Frontal cortex (tissue), 3 donors: ENCODE measurements at regions not wholly inside any gene's neighbourhood (a gene's known extent, or its start where the extent isn't known, plus 50 kb on each side); places are given as distances from the start of the nearest gene placed in this dataset.

Experiments used
- DNase-seq, 2 donors: peaks; one replicate each; pipeline ENCODE4 v3.0.0; 2012; ENCODE audit warnings: low spot score in 2 of 2
- FAIRE-seq: peaks from 2 replicates; lab custom pipeline; 2012; peaks lifted over from hg19 to GRCh38; lab: Jason Lieb, UNC
- donor health status: control.
- donor health status: control.
- donor health status: control.

- DNase-seq: no peak
- FAIRE-seq: no peak
Measured at GRCh38 chr6:137651591-137652335, 157.6 kb upstream of the OLIG3 start.

DNA sequence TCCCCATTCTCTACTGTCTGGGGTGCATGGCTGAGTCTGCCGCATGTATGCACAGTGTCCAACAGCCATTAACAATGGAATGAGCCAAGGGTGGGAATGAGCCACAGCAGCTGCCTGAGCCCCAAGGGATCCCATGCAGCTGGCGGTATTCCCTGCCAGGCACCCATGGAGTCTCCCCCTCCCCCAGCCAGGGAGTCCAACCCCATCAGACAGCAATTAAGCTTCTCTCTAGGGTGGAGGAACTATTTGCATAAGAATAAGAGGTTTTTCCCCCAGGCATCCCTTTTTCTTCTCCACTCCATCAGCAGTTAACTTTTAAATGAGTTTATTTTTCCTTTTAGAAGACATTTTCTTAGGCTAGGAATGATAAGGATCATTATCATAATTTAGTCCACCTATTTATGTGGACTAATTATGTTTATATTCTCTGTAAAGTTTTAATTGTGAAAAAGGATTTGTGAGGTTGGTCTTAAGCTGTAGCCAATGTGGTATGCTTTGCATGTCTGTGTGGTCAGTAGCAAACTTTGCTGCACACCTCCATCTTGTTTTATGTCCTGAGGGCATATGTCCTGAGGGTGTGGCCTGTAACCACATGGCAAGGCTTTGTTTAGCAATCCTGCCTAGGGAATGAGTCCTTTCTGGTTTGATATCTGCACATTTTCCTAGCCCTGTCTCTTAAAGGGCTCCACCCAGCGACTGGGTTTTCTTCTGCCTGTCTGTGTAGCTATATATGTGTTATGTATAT is 158.9 kb upstream of the OLIG3 start:
- no peak for FAIRE-seq
- no peak for DNase-seq

- DNase-seq (no peak), FAIRE-seq (no peak)
Measured at GRCh38 chr6:137653706-137654059, 159.5 kb upstream of the OLIG3 start.

DNA sequence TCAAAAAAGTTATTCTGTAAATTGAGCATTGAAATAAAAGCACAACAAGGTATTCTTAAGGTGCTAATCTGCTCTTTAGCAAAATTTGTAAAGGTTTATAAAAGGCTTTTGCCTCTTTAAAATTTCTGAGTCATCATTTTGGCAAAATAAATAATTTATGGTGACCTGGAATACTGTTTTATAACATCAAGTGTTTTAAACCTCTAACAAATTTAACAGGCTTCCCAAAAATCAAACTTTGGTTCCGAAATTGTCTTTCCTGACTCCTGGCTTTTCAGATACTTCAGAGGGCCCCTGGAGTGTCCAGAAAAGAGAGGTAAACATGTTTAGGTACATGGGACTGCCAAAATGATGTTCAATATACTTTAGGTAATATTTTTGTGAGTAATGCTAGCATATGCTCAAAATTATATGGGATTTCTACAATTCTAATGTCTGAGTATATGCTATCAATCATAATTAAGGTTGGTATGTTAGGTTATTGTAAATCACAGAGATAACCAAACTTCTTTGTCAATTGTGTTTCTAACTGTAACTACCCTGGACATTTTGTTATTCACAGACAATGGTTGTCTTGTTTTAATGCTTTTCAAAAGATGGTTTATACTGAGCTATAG is 160.3 kb upstream of the OLIG3 start:
- FAIRE-seq (no peak), DNase-seq (no peak)

DNA sequence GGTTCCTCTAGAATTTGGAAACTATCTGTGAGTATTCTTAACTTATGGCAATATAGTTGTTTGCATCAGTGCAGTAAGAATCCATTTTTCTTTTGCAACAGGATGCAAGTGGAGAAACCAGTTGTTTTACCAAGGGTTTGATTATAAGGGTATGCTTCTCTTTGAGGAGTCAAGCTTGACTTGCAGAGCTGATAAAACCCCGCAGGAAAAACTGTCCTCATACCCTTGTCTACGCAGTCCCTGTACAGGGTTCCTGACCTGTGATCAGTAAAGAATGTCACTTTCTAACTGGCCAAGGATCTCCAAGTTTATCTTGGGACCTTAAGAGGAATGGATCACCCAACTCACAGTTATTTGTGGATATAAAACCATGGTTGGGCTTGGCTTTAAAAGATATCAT is 161.1 kb upstream of the OLIG3 start:
- FAIRE-seq: no peak
- no peak for DNase-seq

DNA sequence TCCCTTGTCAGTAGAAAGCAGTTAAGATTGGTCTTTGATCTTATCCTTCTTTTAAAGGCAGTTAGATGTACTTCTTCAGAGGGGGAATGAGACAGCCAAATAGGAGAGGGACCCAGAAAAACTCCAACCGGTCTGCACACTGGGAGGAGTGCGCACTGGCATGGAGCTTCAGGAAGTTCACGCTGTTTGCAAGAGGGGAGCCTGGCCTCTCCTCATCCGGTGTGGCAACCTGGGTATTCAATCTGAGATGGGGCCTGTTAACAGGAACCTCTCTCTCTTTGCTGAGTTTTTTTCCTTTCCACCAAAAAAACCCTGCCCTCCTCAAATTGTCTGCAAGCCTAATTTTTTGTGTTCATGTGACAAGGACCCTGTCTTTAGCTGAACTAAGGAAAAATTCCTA is 162.5 kb upstream of the OLIG3 start:
- DNase-seq: no peak
- no peak for FAIRE-seq

DNA sequence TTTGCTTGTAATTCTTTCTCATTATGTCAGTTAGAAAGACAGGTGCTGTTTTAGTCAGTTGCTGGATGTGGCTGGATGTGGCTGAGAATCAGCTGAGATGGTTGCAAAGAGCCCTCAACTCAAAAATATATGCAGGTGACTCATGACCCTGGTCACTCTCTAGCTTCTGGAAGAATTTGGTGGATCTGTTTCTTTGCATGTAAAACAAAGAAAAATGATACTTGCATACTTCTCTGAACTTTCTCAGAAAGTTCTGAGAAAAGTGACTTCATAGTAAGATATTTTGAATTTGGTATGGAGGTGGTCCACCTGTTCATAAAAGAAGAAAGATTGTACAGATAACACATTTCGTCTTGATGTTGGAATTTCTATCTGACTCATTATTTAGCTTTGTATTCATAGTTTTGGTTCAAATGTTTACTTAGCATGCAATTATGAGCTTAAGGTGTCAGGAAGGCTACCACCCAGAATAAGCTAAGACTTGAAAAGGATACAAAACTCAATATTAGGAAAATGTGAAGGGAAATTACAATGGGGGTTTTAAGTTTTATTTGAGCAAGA is 163.2 kb upstream of the OLIG3 start:
- DNase-seq (no peak), FAIRE-seq (no peak)

DNA sequence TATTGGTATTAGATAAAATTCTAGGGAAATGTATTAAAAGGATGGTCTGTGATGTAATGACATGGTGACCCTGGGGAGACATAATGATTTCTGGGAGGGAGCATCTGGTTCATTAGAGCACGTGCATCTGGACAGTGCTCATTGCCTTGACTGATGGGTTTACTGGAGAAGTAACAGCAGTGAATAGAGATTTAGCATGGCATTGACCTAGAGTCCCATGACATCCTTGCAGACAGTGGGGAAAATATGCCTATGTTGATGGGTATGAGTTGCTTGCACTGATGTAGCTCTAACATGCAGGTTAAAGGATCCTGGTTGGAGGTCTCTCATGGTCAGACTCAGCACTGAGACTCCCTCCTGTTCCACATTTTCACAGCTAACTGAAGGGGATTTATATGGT is 164.1 kb upstream of the OLIG3 start:
- DNase-seq (no peak), FAIRE-seq (no peak)

- FAIRE-seq: no peak
- no peak for DNase-seq
Measured at GRCh38 chr6:137659871-137660270, 165.7 kb upstream of the OLIG3 start.

GRCh38 chr6:137660296-137660731 is 166.1 kb upstream of the OLIG3 start:
- DNase-seq: no peak
- FAIRE-seq: no peak

GRCh38 chr6:137661601-137662000 is 167.4 kb upstream of the OLIG3 start:
- DNase-seq (no peak), FAIRE-seq (no peak)

DNA sequence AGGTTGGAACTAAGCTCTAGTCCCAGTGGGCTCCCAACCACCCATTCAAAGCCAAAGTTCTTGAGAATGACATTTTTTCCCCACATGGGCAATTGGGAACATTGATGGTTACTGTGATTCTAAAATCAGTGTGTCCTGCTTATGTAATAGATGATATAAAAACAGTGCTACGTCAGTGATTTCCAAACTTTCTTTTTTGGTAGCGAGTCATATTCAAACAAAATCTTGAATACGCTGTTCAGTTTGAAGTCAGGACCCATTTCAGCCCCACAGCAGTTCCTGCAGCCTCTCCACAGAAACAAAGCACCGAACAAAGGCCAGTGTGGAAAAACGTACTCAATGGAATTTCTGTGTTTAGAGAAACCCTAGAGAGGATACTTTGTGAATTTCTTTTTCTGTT is 170.0 kb upstream of the OLIG3 start:
- FAIRE-seq: no peak
- DNase-seq: no peak

GRCh38 chr6:137665342-137665934 is 171.2 kb upstream of the OLIG3 start:
- no peak for DNase-seq
- no peak for FAIRE-seq

GRCh38 chr6:137666202-137666774 is 172.1 kb upstream of the OLIG3 start:
- DNase-seq (no peak), FAIRE-seq (no peak)

- no peak for FAIRE-seq
Measured at GRCh38 chr6:137673603-137674002, 179.4 kb upstream of the OLIG3 start.

DNA sequence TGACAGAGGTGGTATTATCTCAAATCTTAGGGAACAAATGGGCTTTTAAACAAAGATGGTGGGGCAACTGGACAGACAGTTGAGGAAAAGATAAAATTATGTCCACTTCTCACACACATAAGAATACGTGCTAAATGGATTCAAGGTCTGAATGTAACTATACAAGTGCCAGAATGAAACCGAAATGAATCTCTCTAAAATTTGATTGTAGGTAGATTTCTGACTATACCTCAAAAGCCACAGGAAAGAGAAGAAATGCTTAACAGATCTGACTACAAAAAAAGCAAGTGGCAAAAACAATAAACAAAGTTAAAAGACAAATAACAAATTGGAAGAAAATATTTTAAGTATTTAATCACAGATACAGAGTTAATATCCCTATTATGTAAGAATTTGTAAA is 182.7 kb upstream of the OLIG3 start:
- no peak for FAIRE-seq
- DNase-seq: no peak

More at GRCh38 chr6:137673603-137674002, 179.4 kb upstream of the OLIG3 start:
- no peak for DNase-seq

GRCh38 chr6:137677709-137678108 is 183.5 kb upstream of the OLIG3 start:
- DNase-seq (no peak), FAIRE-seq (no peak)

DNA sequence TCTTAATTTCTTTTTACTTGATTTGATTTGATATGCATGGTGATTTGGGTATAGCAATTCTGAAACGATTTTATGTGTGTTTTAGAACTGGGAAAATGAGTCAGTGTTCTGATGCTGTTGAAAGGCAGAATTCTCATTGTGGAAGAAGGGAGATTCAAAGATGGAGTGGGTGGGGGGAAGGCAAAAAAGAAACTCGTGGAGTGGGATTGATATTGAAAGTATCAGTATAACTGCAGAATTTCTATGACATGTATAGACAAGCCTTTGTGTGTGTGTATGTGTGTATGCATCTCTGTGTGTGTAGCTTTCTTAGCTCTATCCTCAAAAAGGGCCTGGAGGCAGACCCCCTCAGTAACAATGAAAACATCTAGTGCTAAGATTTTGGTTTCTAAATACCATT is 184.3 kb upstream of the OLIG3 start:
- FAIRE-seq (no peak), DNase-seq (no peak)

GRCh38 chr6:137680705-137681346 is 186.2 kb upstream of the TNFAIP3 start:
- FAIRE-seq (no peak), DNase-seq (no peak)
